SU-DHL-6 (cell line): ENCODE measurements at regions not wholly inside any gene's neighbourhood (a gene's known extent, or its start where the extent isn't known, plus 50 kb on each side); places are given as distances from the start of the nearest gene placed in this dataset.

Experiments used
- CTCF ChIP-seq: fragments of 200-600 bp; sonication (generic); IDR thresholded peaks from one replicate; pipeline ENCODE4 v1.5.1; 2017; ENCODE audit warnings: antibody characterized with exemption, mild to moderate bottlenecking, low read length, moderate library complexity; ENCODE audit not compliant: insufficient read depth, poor library complexity, severe bottlenecking
- EZH2phosphoT487 ChIP-seq: fragments of 200-600 bp; sonication (generic), shearing (Covaris generic); conservative IDR thresholded peaks from 2 replicates; pipeline ENCODE4 v1.6.1; 2018; ENCODE audit warnings: mild to moderate bottlenecking, antibody characterized with exemption, low read length, moderate library complexity, mixed read lengths

- no peak for TF ChIP-seq CTCF
- TF ChIP-seq EZH2phosphoT487, result no peak
Measured at GRCh38 chr6:110035321-110035720, 57.2 kb downstream of the GPR6 start.
